ENCODE measurements at regions not wholly inside any gene's neighbourhood (a gene's known extent, or its start where the extent isn't known, plus 50 kb on each side); places are given as distances from the start of the nearest gene placed in this dataset.

GRCh38 chr2:200109421-200109820 is 154.0 kb downstream of the MAIP1 start:
- no TSS peak for BruUV-seq (replicated peaks)

More at GRCh38 chr2:200109421-200109820, 154.0 kb downstream of the MAIP1 start:
- Histone ChIP-seq H3K9ac (replicated peaks; ENCODE audit: extremely low read depth, insufficient read depth, low read length) (no peak overlapping the region), H3K27me3 (ENCODE audit: control insufficient read depth in 2 of 2, insufficient read depth in 2 of 2, low read length in 2 of 2) (peaks cover 0 to 4% of the 10 kb centered on the region in 2 experiments), H3K4me2 (ENCODE audit: insufficient read depth, low read length) (no peak overlapping the region), H3K4me1 (ENCODE audit: control insufficient read depth, extremely low read depth, insufficient read depth, low read length) (no peaks in the 10 kb centered on the region), H2AFZ (ENCODE audit: low read depth, low read length) (no peak overlapping the region), H3K79me2 (ENCODE audit: control insufficient read depth, insufficient read depth, low read length) (no peaks in the 10 kb centered on the region), H3K9me3 (replicated peaks; ENCODE audit: control insufficient read depth, insufficient read depth, low read length) (no peaks in the 10 kb centered on the region), H4K20me1 (replicated peaks; ENCODE audit: control insufficient read depth, extremely low read depth, insufficient read depth, low read length) (no peaks in the 10 kb centered on the region), H3K27ac (ENCODE audit: insufficient read depth, low read depth, low read length) (no peak overlapping the region), H3K9me1 (replicated peaks; ENCODE audit: control insufficient read depth, extremely low read depth, insufficient read depth, low read length) (no peaks in the 10 kb centered on the region), H3K4me3 (replicated peaks in 1 of 3; ENCODE audit: insufficient read depth in 1 of 3, low read depth in 1 of 3, low read length in 3 of 3) (no peak overlapping the region), H3K36me3 (ENCODE audit: control insufficient read depth in 2 of 2, extremely low read depth in 1 of 2, insufficient read depth in 2 of 2, low read length in 2 of 2) (no peaks in the 10 kb centered on the region)
- intact Hi-C loops (cut with micrococcal nuclease) = no loop called here
- ChIA-PET CTCF (no interaction called here), POLR2A (no interaction called here)
- no peak for DNase-seq (ENCODE audit: low read depth, low spot score)
- dilution Hi-C loops (cut with MboI; ENCODE audit: extremely low pct_ligation_motif_present, low sequenced_read_pairs) = no loop called here
- FAIRE-seq = no peak
- TF ChIP-seq FOS (IDR thresholded peaks at IDR 0.05; ENCODE audit: borderline replicate concordance, insufficient read depth, low read length) (no peak), POLR2A (IDR thresholded peaks at IDR 0.05; ENCODE audit: low read depth, low read length) (no peak), GATA2 (IDR thresholded peaks at IDR 0.05; ENCODE audit: insufficient read depth, insufficient read length, low read depth, low read length) (no peak), CTCF (IDR thresholded peaks at IDR 0.05; ENCODE audit: extremely low read depth in 1 of 2, insufficient read depth in 1 of 2, low read depth in 1 of 2, low read length in 2 of 2) (no peak), MAX (IDR thresholded peaks at IDR 0.05; ENCODE audit: insufficient read depth, insufficient read length) (no peak), EZH2 (IDR thresholded peaks at IDR 0.05; ENCODE audit: borderline replicate concordance, low read depth, low read length, severe bottlenecking) (no peak), MYC (IDR thresholded peaks at IDR 0.05; ENCODE audit: low read depth, low read length) (no peak)

All from endothelial cell of umbilical vein (primary cell).